HG03565 (cell line): ENCODE measurements at regions not wholly inside any gene's neighbourhood (a gene's known extent, or its start where the extent isn't known, plus 50 kb on each side); places are given as distances from the start of the nearest gene placed in this dataset.
"Not testable (repeated sequence)": the region's sequence is repeated elsewhere in the genome, so short reads cannot be mapped to it uniquely, and the experiment has no call there.

ENCODE experiments used
- ATAC-seq: cut with Tn5 transposase; IDR thresholded peaks from one replicate; pipeline ENCODE4 v1.9.1; 2021; ENCODE audit warnings: mild to moderate bottlenecking, moderate library complexity; ENCODE audit not compliant: unreplicated experiment

GRCh38 chr2:167697194-167697593, 550.2 kb downstream of the STK39 start:
- no peak for ATAC-seq

- no peak for ATAC-seq
Measured at GRCh38 chr2:167692936-167693335, 554.5 kb downstream of the STK39 start.

- no peak for ATAC-seq
Measured at GRCh38 chr2:167692191-167692590, 555.2 kb downstream of the STK39 start.

GRCh38 chr2:167689444-167689843, 558.0 kb downstream of the STK39 start:
- ATAC-seq = no peak

GRCh38 chr2:167686691-167687090, 560.7 kb downstream of the STK39 start:
- ATAC-seq = no peak

- no peak for ATAC-seq
Measured at GRCh38 chr2:167681234-167682015, 566.0 kb downstream of the STK39 start.

- no peak for ATAC-seq
Measured at GRCh38 chr2:167678158-167678557, 569.2 kb downstream of the STK39 start.

- ATAC-seq = no peak
Measured at GRCh38 chr2:167675906-167676305, 571.5 kb downstream of the STK39 start.

GRCh38 chr2:167670588-167670987, 576.8 kb downstream of the STK39 start:
- no peak for ATAC-seq

- ATAC-seq = no peak
Measured at GRCh38 chr2:167653131-167653530, 594.3 kb downstream of the STK39 start.

GRCh38 chr2:167652401-167652800, 595.0 kb downstream of the STK39 start:
- no peak for ATAC-seq

- ATAC-seq = no peak
Measured at GRCh38 chr2:167651406-167652151, 595.8 kb downstream of the STK39 start.

- no peak for ATAC-seq
Measured at GRCh38 chr2:167646557-167646956, 600.8 kb downstream of the STK39 start.

- no peak for ATAC-seq
Measured at GRCh38 chr2:167640096-167640495, 607.3 kb downstream of the STK39 start.

- ATAC-seq = no peak
Measured at GRCh38 chr2:167637741-167638140, 609.7 kb downstream of the STK39 start.

- ATAC-seq = not testable (repeated sequence)
Measured at GRCh38 chr2:167632271-167632670, 615.1 kb downstream of the STK39 start.

- no peak for ATAC-seq
Measured at GRCh38 chr2:167626961-167627360, 620.4 kb downstream of the STK39 start.

GRCh38 chr2:167626301-167626700, 621.1 kb downstream of the STK39 start:
- no peak for ATAC-seq

GRCh38 chr2:167616997-167617396, 630.4 kb downstream of the STK39 start:
- ATAC-seq = no peak

- ATAC-seq = no peak
Measured at GRCh38 chr2:167613471-167613870, 633.9 kb downstream of the STK39 start.

- no peak for ATAC-seq
Measured at GRCh38 chr2:167608487-167608886, 638.9 kb downstream of the STK39 start.

- no peak for ATAC-seq
Measured at GRCh38 chr2:167607731-167608130, 639.7 kb downstream of the STK39 start.
